Breast epithelium (tissue), 4 donors: ENCODE measurements at regions not wholly inside any gene's neighbourhood (a gene's known extent, or its start where the extent isn't known, plus 50 kb on each side); places are given as distances from the start of the nearest gene placed in this dataset.

Experiments
- DNase-seq, 2 donors: peaks; one replicate each; pipeline ENCODE4 v3.0.0-alpha.2; 2019; ENCODE audit warnings: low spot score in 2 of 2
- H3K27ac ChIP-seq, 2 donors: fragments of 200-600 bp; sonication (generic) in 1 of 2; one replicate each; pipeline ENCODE4 v1.5.1; 2016 to 2019; ENCODE audit warnings: mild to moderate bottlenecking in 1 of 2
- H3K27me3 ChIP-seq, 2 donors: fragments of 200-600 bp; sonication (generic) in 1 of 2; one replicate each; pipeline versions ENCODE4 v1.5.1 to v1.6.0; 2017 to 2019; ENCODE audit warnings: control low read depth in 1 of 2, mild to moderate bottlenecking in 1 of 2
- H3K36me3 ChIP-seq: fragments of 200-600 bp; one replicate; pipeline ENCODE4 v1.5.1; 2019
- H3K4me1 ChIP-seq, 2 donors: fragments of 200-600 bp; sonication (generic); one replicate each; pipeline ENCODE4 v1.5.1; 2016 to 2019; ENCODE audit warnings: control low read depth in 1 of 2
- H3K4me3 ChIP-seq, 3 donors: fragments of 200-600 bp; sonication (generic); 1 replicate in 2 of 3; 2 replicates in 1 of 3; pipeline ENCODE4 v1.5.1; 2016 to 2019; ENCODE audit warnings: mild to moderate bottlenecking in 3 of 3, moderate library complexity in 2 of 3
- H3K9me3 ChIP-seq, 2 donors: fragments of 200-600 bp; sonication (generic) in 1 of 2; one replicate each; pipeline ENCODE4 v1.5.1; 2016 to 2019; ENCODE audit warnings: control low read depth in 1 of 2
- POLR2A ChIP-seq: fragments of 450-650 bp; IDR thresholded peaks from one replicate; pipeline ENCODE4 v1.6.1; 2016; ENCODE audit warnings: antibody characterized with exemption, mild to moderate bottlenecking, moderate library complexity
- POLR2AphosphoS5 ChIP-seq, 3 donors: sonication (generic); formaldehyde crosslinking; IDR thresholded peaks; one replicate each; pipeline ENCODE4 v1.6.1; 2017; ENCODE audit warnings: antibody characterized with exemption in 3 of 3
- intact Hi-C: fragments of 100-400 bp; cut with DNase I; formaldehyde crosslinking; loops from one replicate; pipeline ENCODE4 v1.15.1; 2023; ENCODE audit warnings: low total_unique reads
- TF ChIP-seq, protein P1 (sequence below), 3 donors: fragments of 450-650 bp; IDR thresholded peaks; one replicate each; pipeline ENCODE4 v1.5.1; 2016 to 2017; ENCODE audit warnings: antibody characterized with exemption in 3 of 3, mild to moderate bottlenecking in 3 of 3, moderate library complexity in 3 of 3

DNA sequence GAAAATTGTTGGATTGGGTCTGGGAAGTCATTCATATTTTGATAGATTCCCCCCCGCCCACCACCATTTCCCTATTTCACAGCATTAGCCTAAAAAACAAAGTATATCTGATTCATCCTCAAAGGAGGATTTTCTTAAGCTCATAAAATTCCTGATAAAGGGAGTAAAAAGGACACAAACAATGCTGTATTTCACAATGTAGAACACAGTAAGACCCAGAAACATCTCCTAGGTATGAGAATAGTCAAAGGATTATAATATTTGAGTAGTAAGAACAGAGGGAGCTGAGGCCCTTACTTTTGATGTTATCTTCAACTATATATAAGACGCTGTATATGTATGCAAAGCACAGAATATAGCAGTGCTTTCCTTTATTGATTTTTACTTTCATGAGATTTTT lies 225.3 kb downstream of the TGFB2 start:
- no peaks in the 10 kb centered on the region for H3K27me3 ChIP-seq
- no peak for DNase-seq
- no peaks in the 10 kb centered on the region for H3K4me1 ChIP-seq
- H3K4me3 ChIP-seq = no peak overlapping the region
- H3K9me3 ChIP-seq = no peaks in the 10 kb centered on the region
- H3K36me3 ChIP-seq = no peaks in the 10 kb centered on the region
- no peak overlapping the region for H3K27ac ChIP-seq
- intact Hi-C loops = no loop called here
- TF ChIP-seq, protein P1, sequence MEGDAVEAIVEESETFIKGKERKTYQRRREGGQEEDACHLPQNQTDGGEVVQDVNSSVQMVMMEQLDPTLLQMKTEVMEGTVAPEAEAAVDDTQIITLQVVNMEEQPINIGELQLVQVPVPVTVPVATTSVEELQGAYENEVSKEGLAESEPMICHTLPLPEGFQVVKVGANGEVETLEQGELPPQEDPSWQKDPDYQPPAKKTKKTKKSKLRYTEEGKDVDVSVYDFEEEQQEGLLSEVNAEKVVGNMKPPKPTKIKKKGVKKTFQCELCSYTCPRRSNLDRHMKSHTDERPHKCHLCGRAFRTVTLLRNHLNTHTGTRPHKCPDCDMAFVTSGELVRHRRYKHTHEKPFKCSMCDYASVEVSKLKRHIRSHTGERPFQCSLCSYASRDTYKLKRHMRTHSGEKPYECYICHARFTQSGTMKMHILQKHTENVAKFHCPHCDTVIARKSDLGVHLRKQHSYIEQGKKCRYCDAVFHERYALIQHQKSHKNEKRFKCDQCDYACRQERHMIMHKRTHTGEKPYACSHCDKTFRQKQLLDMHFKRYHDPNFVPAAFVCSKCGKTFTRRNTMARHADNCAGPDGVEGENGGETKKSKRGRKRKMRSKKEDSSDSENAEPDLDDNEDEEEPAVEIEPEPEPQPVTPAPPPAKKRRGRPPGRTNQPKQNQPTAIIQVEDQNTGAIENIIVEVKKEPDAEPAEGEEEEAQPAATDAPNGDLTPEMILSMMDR (IDR thresholded peaks at IDR 0.05) = no peak
- TF ChIP-seq POLR2AphosphoS5 (IDR thresholded peaks at IDR 0.05) (no peak), POLR2A (no peak)

DNA sequence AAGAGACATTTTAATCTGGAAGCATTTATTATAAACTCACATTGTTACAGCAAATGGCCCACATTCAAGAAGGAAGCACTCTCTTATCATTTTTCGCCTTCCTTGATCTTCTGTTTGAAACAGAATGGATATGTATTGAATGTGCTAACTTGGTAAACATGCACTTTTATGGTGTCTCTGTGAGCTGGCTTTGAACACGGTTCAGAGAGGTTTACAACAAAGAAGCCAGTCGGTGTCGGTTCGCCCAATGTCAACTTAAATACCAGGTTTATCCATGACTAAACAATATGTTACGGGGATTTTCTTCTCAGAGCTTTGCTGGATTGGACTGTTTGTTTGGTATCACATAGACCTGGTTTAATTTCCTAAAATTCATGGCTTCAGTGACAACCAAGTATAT lies 226.4 kb downstream of the TGFB2 start:
- no peak overlapping the region for H3K27ac ChIP-seq
- H3K4me1 ChIP-seq = no peaks in the 10 kb centered on the region
- H3K27me3 ChIP-seq = no peaks in the 10 kb centered on the region
- H3K4me3 ChIP-seq = no peak overlapping the region
- H3K36me3 ChIP-seq = no peaks in the 10 kb centered on the region
- DNase-seq = no peak
- no peaks in the 10 kb centered on the region for H3K9me3 ChIP-seq
- TF ChIP-seq, protein P1 (IDR thresholded peaks at IDR 0.05) = no peak
- TF ChIP-seq POLR2AphosphoS5 (IDR thresholded peaks at IDR 0.05) (no peak), POLR2A (no peak)
- intact Hi-C loops = no loop called here

DNA sequence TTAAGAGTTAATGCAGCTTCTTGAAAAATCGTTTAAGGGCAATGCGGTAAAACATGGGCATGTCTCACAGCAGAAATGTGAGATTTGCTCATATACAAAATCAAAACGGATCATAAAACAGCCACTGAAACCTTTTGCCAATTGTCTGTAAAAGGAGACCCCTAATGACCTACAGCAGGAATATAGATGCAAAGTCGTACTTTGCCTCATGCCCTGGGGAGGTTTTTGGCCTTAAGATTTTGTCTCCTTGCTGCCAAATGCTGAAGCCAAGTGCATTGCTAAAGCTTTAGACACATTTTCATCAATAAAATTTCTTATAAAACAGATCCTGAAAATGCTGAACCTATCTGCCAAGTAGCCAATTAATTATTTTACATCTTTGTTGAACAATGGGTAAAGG lies 226.9 kb downstream of the TGFB2 start:
- intact Hi-C loops = no loop called here
- Histone ChIP-seq H3K4me3 (no peak overlapping the region), H3K4me1 (no peaks in the 10 kb centered on the region)

DNA sequence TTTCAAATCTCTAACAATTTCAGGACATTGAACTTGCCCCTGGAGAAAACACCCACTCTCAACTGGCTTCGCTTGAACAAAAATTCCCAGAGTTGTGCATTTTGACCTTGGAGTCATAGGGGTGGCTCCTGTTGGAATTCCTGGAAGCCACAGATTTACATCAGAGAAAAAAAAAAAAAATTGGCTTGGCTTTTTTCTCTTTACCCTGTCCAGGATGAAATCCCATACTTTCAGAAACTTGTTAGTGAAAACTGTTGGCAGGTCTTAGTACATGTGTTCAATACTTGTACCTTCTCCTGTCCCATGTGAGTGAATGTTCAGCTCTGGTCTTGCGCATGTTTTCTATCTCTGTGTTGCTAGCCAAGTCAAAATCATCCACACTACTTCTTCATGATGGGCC lies 228.8 kb downstream of the TGFB2 start:
- Histone ChIP-seq H3K9me3 (no peaks in the 10 kb centered on the region), H3K27me3 (no peaks in the 10 kb centered on the region), H3K27ac (no peak overlapping the region), H3K4me3 (no peak overlapping the region), H3K36me3 (no peaks in the 10 kb centered on the region), H3K4me1 (no peaks in the 10 kb centered on the region)
- no peak for TF ChIP-seq POLR2AphosphoS5 (IDR thresholded peaks at IDR 0.05)
- no peak for TF ChIP-seq POLR2A
- TF ChIP-seq, protein P1 (IDR thresholded peaks at IDR 0.05) = no peak
- intact Hi-C loops = no loop called here
- DNase-seq = no peak

More for the DNA sequence above, 226.9 kb downstream of the TGFB2 start:
- H3K27ac ChIP-seq = no peak overlapping the region
- no peak for DNase-seq
- TF ChIP-seq, protein P1 (IDR thresholded peaks at IDR 0.05) = no peak
- TF ChIP-seq POLR2A (no peak), POLR2AphosphoS5 (IDR thresholded peaks at IDR 0.05) (no peak)
- no peaks in the 10 kb centered on the region for H3K27me3 ChIP-seq
- no peaks in the 10 kb centered on the region for H3K9me3 ChIP-seq
- no peaks in the 10 kb centered on the region for H3K36me3 ChIP-seq

DNA sequence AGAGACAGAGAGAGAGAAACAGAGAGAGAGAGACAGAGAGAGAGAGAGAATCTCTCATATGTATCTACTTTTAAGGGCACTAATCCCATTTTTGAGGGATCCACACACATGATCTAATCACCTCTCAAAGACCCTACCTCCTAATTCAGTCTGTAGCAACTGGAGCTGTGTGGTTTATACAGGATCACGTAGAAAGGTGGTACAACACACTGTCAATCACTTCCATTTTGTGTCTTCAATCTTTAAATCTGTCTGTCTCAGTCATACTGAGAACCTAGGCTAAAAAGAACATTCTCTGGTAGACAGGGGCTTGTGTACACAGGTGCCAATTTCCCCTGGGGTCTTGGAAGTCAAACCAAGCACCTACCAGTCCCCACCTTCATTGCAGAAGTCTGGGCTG lies 229.9 kb downstream of the TGFB2 start:
- DNase-seq = no peak
- H3K36me3 ChIP-seq = no peaks in the 10 kb centered on the region
- no peak overlapping the region for H3K27ac ChIP-seq
- no peaks in the 10 kb centered on the region for H3K27me3 ChIP-seq
- H3K9me3 ChIP-seq = no peaks in the 10 kb centered on the region
- no peak overlapping the region for H3K4me3 ChIP-seq
- no peak for TF ChIP-seq POLR2A
- TF ChIP-seq POLR2AphosphoS5 (IDR thresholded peaks at IDR 0.05) = no peak
- TF ChIP-seq, protein P1 (IDR thresholded peaks at IDR 0.05) = no peak
- intact Hi-C loops = no loop called here
- H3K4me1 ChIP-seq = no peaks in the 10 kb centered on the region
